WI38 (cell line): ENCODE measurements at regions not wholly inside any gene's neighbourhood (a gene's known extent, or its start where the extent isn't known, plus 50 kb on each side); places are given as distances from the start of the nearest gene placed in this dataset.

ENCODE experiments used
- H3K4me3 ChIP-seq: 2 replicates; pipeline ENCODE4 v1.5.1; 2011; ENCODE audit warnings: low read depth, mild to moderate bottlenecking, control low read depth, low read length
- TF ChIP-seq, protein P1 (sequence below): IDR thresholded peaks from 2 replicates; pipeline ENCODE4 v1.5.1; 2012; ENCODE audit warnings: low read depth, mild to moderate bottlenecking, control low read depth, low read length

DNA sequence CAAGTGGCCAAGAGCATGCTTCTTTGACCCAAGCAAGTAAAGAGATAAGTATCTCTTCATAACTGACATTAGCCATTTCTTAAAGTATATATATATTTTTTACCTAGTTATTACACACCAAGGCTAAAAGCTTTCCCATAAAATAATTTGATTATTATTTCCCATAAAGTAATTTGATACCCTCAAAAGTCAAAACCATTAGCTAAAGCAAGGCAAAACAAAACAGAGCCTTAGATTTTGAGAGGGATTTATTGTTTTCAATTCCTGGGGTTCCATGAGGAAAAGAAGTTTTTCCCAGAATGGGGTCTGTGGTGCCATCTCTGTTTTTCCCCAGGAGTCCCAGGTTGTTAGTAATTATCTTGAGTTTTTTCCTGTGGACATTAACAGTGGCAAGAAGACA is 125.5 kb upstream of the NUDT4 start:
- H3K4me3 ChIP-seq: no peak overlapping the region
- TF ChIP-seq, protein P1, sequence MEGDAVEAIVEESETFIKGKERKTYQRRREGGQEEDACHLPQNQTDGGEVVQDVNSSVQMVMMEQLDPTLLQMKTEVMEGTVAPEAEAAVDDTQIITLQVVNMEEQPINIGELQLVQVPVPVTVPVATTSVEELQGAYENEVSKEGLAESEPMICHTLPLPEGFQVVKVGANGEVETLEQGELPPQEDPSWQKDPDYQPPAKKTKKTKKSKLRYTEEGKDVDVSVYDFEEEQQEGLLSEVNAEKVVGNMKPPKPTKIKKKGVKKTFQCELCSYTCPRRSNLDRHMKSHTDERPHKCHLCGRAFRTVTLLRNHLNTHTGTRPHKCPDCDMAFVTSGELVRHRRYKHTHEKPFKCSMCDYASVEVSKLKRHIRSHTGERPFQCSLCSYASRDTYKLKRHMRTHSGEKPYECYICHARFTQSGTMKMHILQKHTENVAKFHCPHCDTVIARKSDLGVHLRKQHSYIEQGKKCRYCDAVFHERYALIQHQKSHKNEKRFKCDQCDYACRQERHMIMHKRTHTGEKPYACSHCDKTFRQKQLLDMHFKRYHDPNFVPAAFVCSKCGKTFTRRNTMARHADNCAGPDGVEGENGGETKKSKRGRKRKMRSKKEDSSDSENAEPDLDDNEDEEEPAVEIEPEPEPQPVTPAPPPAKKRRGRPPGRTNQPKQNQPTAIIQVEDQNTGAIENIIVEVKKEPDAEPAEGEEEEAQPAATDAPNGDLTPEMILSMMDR: no peak

DNA sequence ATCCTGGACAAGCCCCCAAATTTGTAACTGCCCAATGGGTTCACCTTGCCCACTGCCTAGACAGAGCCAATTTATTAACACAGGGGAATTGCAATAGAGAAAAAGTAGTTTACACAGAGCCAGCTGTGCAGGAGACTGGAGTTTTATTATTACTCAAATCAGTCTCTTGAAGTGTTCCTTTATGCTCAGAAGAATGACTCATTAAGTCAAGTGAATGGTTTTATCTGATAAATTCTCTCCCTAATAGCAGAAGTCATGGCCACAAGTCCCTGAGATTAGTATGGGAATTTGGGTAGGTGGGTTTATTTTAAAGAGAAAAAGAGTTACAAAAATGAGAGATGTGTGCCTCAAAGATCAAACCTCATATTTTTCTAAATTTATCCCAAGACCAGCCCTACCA is 122.8 kb upstream of the NUDT4 start:
- no peak overlapping the region for H3K4me3 ChIP-seq
- TF ChIP-seq, protein P1: no peak

DNA sequence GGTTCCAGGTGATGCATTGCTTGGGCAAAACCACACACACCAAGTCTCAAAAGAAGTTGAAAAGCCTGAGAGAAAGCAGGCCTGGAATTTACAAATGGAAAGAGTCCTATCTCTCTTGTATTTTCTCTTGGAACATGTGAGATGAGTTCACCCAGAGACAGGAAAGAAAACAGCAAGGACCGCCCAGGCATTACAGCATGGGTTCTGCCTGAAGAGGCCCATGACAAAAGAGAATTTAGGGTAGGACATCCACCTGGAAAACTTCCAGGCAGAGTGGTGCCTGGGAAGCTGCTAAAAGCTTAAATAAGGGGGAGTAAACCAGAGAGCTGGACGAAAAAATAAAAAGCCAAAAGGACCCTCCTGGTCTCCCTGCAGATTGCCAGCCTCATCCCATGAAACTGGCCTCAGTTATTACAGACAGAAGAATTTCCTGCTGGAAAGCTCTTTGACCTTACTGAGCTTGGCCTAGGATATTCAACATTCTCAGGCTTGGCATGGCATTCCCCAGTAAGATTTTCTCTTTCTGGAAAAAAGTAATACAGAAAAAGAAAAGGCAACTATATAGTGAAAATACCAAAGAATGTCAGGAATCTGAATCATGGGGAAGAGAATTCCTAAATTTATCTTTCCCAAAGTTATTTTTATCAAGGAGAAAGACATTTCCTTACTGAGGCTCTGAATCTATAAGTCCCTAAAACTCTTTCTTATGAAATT is 121.3 kb upstream of the NUDT4 start:
- no peak overlapping the region for H3K4me3 ChIP-seq
- TF ChIP-seq, protein P1: no peak

DNA sequence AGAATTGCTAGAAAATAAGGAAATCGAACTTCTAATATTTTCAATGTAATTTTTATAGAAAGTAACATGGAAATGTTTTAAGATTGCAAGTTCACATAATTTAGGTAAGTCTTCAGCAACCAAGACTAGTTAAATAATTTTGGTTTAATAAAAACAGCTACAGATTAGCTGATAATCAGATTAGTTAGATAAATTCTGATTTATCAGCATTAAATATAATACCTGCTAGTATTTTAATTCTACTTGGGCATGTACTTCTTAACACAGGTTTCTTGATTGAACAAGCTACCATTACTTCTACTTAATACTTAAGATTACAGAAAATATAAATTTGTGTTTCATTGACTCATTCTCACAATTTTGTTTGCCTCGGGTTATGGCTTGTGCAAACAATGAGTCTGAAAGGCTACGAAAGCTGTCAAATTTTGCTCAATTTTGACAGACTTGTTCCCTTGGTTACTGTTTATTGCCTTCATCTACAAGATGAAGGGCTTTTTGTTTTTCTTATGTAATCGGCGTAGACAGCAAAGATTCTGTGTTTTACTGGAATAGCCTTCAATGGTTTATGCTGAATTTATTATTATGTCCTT is 116.1 kb upstream of the NUDT4 start:
- TF ChIP-seq, protein P1: no peak
- H3K4me3 ChIP-seq: no peak overlapping the region

DNA sequence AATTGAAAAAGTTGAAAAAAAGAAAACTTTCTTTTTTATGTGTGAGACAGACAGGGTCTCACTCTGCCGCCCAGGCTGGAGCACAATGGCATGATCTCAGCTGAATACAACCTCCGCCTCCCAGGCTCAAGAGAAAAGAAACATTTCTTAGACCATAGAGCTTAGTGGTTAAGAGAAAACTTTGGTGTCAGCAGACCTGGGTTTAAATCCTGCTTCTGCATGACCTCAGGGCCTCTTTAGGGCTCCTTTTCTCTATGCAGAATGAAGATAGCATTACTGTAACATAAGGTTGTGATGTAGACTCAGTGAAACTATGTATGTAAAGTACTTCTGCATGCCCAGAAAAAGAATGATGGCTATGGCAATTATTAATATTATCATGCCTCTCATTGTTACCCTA is 104.7 kb upstream of the NUDT4 start:
- H3K4me3 ChIP-seq: no peak overlapping the region
- TF ChIP-seq, protein P1: no peak

DNA sequence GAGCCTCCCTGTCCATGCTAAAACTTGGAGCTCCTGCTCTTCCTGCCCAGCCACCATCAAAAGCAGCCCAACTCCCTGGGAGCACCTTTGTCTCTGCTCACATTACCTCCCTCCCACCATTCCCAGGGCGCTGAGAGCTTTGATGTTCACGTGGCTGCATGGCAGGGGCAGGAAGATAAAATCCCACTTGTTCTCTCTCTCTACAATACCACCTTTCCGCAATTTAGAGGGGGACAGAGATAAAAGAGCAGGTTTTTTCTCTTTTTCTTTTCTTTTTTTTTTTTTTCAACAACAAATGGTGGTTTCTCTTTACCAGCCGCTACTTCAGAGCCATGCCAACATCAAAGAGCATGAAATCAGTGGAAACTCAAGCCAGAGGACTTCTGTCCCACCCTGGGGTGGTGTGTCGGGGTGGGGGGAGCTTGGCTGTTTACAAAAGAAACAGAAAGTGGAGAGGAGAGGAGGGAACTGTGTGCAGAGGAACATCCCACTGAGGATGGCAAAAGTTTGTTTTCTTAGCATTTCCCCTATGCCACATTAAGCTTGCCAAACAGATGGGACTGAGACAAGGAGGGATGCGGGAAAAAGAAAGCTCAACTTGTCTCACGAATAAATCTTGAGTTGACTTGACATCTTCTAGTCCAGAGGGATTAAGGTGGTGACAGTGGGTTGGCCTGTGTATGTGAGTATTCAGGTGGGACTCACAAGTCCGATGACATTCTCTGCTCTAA is 103.7 kb upstream of the NUDT4 start:
- TF ChIP-seq, protein P1: no peak
- H3K4me3 ChIP-seq: 0 out of 2 replicates have a peak overlapping the region, but pooled peaks have one; percentile 10

DNA sequence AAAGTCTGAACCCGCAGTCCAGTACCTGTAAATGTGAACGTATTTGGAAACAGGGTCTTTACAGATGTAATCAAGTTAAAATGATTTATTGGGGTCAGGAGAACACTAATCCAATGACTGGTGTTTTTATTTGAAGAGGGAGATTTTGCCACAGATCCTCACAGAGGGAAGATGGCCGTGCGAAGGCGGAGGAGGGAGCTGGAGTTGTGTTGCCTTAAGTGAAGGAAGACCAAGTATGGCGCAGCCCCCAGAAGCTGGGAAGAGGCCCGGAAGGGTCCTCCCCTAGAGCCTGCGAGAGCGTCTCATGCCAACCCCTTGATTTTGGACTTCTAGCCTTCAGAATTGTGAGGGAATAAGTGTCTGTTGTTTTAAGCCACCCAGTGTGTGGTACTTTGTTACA is 102.8 kb upstream of the NUDT4 start:
- TF ChIP-seq, protein P1: no peak
- no peak overlapping the region for H3K4me3 ChIP-seq
